Glutamatergic neuron (in vitro differentiated cells): ENCODE measurements at regions not wholly inside any gene's neighbourhood (a gene's known extent, or its start where the extent isn't known, plus 50 kb on each side); places are given as distances from the start of the nearest gene placed in this dataset.

ENCODE experiments used
- DNase-seq: peaks from one replicate; pipeline ENCODE4 v3.0.0; 2022
- H3K27ac Mint-ChIP-seq: one replicate; pipeline ENCODE4 v1.8.0; 2020; ENCODE audit warnings: mild to moderate bottlenecking, mixed read lengths, inconsistent platforms; ENCODE audit not compliant: unreplicated experiment
- H3K27me3 Mint-ChIP-seq: one replicate; pipeline ENCODE4 v1.8.0; 2020; ENCODE audit warnings: mild to moderate bottlenecking, moderate library complexity, mixed read lengths, inconsistent platforms; ENCODE audit not compliant: unreplicated experiment
- H3K36me3 Mint-ChIP-seq: one replicate; pipeline ENCODE4 v1.8.0; 2020; ENCODE audit warnings: mild to moderate bottlenecking, mixed read lengths, inconsistent platforms; ENCODE audit not compliant: unreplicated experiment
- H3K4me1 Mint-ChIP-seq: one replicate; pipeline ENCODE4 v1.8.0; 2020; ENCODE audit warnings: mild to moderate bottlenecking, low read depth, mixed read lengths, inconsistent platforms; ENCODE audit not compliant: unreplicated experiment
- H3K4me3 Mint-ChIP-seq: one replicate; pipeline ENCODE4 v1.8.0; 2020; ENCODE audit warnings: mild to moderate bottlenecking, mixed read lengths, inconsistent platforms; ENCODE audit not compliant: unreplicated experiment
- H3K9me3 Mint-ChIP-seq: one replicate; pipeline ENCODE4 v1.8.0; 2020; ENCODE audit warnings: mild to moderate bottlenecking, moderate library complexity, mixed read lengths, inconsistent platforms; ENCODE audit not compliant: unreplicated experiment
- CTCF ChIP-seq: fragments of 200-600 bp; sonication (generic); IDR thresholded peaks from one replicate; pipeline ENCODE4 v1.5.0; 2021; ENCODE audit not compliant: partially characterized antibody, unreplicated experiment

GRCh38 chr10:110388687-110389052 lies 84.0 kb upstream of the SMNDC1 start:
- Mint-ChIP-seq H3K4me1 (peaks cover 6% of the 10 kb centered on the region), H3K4me3 (no peak overlapping the region), H3K9me3 (peaks cover 1% of the 10 kb centered on the region), H3K27ac (no peak overlapping the region), H3K27me3 (peaks cover 9% of the 10 kb centered on the region), H3K36me3 (no peaks in the 10 kb centered on the region)
- no peak for TF ChIP-seq CTCF
- no peak for DNase-seq

DNA sequence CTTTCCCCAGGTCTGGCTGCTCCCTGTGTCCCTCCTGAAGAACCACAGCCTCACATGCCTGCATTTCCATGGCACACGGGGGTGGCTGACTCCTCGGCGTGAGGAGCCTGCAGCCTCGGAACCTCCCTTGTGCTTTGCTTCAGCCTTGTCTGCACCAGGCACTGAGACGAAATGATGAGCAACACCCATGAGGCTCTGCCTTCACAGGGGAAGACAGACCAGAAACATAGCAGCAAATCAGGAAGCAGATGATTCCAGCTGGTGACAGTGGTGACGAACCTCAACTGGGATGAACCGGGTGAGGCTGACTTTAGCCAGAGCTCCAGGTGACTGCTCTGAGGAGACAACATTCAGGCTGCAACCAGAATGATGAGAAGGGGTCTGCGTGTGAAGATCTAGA lies 84.5 kb upstream of the SMNDC1 start:
- Mint-ChIP-seq H3K36me3 (no peaks in the 10 kb centered on the region), H3K9me3 (peaks cover 2% of the 10 kb centered on the region), H3K4me1 (peaks cover 6% of the 10 kb centered on the region), H3K27ac (no peak overlapping the region), H3K4me3 (no peak overlapping the region), H3K27me3 (peaks cover 11% of the 10 kb centered on the region)
- no peak for DNase-seq
- no peak for TF ChIP-seq CTCF

DNA sequence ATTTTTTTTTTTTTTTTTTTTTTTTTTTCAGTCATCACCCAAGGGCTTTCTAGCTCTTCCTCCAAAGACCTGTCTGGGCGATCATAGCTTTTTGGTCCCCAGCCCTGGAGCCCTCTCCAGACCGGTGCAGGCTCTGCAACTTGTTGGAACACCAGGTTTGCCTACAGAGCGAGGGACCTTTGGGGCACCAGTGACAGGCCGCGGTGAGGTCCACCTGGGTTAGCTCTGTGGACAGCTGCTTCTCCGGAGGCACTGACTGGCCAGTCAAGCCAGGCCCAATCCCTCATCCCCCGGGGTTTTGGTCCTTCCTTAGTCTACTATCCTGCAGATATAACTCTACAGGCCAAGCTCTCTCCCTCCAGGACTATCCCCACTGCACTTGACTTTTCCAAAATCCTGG lies 86.8 kb upstream of the SMNDC1 start:
- Mint-ChIP-seq H3K27me3 (peaks cover 9% of the 10 kb centered on the region), H3K9me3 (peaks cover 3% of the 10 kb centered on the region), H3K27ac (no peak overlapping the region), H3K4me1 (peaks cover 6% of the 10 kb centered on the region), H3K36me3 (no peaks in the 10 kb centered on the region), H3K4me3 (no peak overlapping the region)
- no peak for TF ChIP-seq CTCF
- no peak for DNase-seq

- no peak for DNase-seq
- Mint-ChIP-seq H3K4me3 (no peak overlapping the region), H3K27me3 (peaks cover 9% of the 10 kb centered on the region), H3K27ac (no peak overlapping the region), H3K36me3 (no peaks in the 10 kb centered on the region), H3K9me3 (peaks cover 3% of the 10 kb centered on the region), H3K4me1 (peaks cover 6% of the 10 kb centered on the region)
- TF ChIP-seq CTCF: no peak
These were observed 87.4 kb upstream of the SMNDC1 start for GRCh38 chr10:110392121-110392520.

- no peak for TF ChIP-seq CTCF
These were observed 88.4 kb upstream of the SMNDC1 start for GRCh38 chr10:110392868-110393740.

More at GRCh38 chr10:110392868-110393740, 88.4 kb upstream of the SMNDC1 start:
- H3K27ac Mint-ChIP-seq: no peak overlapping the region
- peaks cover 3% of the 10 kb centered on the region for H3K9me3 Mint-ChIP-seq
- H3K36me3 Mint-ChIP-seq: no peaks in the 10 kb centered on the region
- peaks cover 6% of the 10 kb centered on the region for H3K4me1 Mint-ChIP-seq
- DNase-seq: no peak
- H3K27me3 Mint-ChIP-seq: peaks cover 9% of the 10 kb centered on the region
- H3K4me3 Mint-ChIP-seq: no peak overlapping the region
